ENCODE measurements at regions not wholly inside any gene's neighbourhood (a gene's known extent, or its start where the extent isn't known, plus 50 kb on each side); places are given as distances from the start of the nearest gene placed in this dataset.

DNA sequence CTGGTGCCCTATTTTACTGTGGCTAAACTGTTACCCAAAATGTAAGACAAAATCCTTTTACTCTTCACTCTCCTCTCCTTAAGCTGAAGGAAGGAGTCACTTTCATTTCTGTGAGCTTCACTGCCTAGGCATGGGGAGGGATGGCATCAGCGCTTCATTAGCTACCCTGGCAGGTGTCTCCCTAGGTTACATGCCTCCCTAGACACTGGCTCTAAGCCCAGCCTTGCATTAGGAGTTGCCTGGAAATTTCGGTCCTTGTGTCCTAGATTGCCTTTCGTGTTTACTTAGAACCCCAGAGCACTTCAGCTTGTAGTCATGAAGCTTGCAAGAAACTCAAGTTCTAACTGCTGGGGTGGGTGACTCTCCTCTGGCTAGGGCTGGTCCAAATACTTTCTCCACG, 520.5 kb upstream of the STXBP6 start:
- no peak for DNase-seq

DNA sequence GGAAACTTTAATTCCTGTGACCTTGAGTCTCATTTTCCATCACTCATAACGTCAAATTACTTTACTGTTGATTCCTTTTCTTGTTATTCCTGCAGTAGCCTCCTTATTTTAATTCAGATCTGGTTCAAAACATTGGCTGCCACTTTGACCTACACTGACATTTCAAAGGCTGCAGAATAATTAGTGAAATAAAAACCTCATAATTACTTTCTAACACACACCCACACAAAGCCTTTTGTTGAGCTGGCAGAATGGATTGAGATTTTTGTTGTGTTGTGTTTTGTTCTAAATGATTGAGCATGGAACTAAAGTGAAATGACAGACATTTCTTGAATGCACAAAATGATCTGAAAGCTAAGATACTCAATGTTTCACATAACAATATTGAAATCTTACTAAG, 507.5 kb upstream of the STXBP6 start:
- in situ Hi-C loops (cut with MboI; ENCODE audit: low pct_unique_long_range_greater_than_20kb, low sequenced_read_pairs), result no loop called here

More for the DNA sequence above, 520.5 kb upstream of the STXBP6 start:
- in situ Hi-C loops (cut with MboI; ENCODE audit: low pct_unique_long_range_greater_than_20kb, low sequenced_read_pairs), result no loop called here

DNA sequence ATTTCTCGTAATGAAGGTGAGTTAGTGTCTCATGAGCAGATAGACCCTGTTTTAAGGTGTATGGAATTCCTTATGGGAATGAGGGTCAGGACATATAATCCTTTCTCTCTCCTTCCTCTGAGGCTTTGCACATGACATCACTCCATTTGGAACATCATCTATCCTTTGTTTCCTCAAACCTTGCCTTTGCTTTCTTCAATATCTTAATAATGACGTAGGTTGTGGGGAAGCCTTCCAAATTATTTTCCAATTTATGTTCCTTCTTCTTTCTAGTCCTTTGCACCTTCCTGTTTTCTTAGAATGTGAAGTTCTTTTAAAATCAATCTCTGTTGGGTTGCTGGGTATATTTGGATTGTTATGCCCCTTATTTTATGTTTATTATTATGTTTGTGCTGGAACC, 502.9 kb upstream of the STXBP6 start:
- no peak for DNase-seq
- in situ Hi-C loops (cut with MboI; ENCODE audit: low pct_unique_long_range_greater_than_20kb, low sequenced_read_pairs), result no loop called here

More for the DNA sequence above, 507.5 kb upstream of the STXBP6 start:
- DNase-seq, result no peak

DNA sequence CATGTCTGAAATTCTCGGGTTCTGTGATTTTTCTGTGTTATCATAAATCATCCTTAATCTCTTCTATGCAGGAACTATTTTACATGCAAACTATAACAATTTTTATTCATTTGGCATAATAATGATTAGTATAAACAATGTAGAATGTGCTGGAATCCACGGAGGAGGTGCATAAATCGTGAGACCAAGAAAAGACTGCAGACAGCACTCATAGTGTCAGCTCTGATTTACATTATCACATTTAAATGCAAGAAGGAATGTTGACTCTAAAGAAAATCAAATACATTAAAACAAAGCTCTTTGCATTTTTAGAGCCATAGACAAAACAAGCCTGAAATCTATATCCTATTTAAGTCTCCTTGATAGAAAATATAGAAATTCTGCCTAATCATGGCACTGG, 501.7 kb upstream of the STXBP6 start:
- DNase-seq, result no peak
- in situ Hi-C loops (cut with MboI; ENCODE audit: low pct_unique_long_range_greater_than_20kb, low sequenced_read_pairs), result no loop called here

DNA sequence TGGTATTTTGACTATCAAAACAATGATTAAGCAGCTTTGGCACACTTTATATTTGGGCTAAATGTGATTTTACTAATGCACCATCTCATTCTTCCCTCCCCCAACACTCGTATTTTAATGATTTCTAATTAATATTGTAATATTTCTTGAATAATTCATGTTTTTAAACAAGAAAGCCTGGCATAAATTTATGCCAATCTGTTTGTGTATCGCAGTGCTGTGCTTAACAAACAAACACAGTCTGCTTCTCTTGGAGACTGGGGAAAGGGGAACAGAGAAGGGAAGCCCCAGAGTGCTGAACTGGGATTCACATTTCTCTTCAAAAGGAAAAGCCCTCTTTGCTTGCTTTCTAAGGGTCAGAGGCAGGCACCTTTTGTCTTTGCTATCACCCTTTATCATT, 496.9 kb upstream of the STXBP6 start:
- in situ Hi-C loops (cut with MboI; ENCODE audit: low pct_unique_long_range_greater_than_20kb, low sequenced_read_pairs), result no loop called here

DNA sequence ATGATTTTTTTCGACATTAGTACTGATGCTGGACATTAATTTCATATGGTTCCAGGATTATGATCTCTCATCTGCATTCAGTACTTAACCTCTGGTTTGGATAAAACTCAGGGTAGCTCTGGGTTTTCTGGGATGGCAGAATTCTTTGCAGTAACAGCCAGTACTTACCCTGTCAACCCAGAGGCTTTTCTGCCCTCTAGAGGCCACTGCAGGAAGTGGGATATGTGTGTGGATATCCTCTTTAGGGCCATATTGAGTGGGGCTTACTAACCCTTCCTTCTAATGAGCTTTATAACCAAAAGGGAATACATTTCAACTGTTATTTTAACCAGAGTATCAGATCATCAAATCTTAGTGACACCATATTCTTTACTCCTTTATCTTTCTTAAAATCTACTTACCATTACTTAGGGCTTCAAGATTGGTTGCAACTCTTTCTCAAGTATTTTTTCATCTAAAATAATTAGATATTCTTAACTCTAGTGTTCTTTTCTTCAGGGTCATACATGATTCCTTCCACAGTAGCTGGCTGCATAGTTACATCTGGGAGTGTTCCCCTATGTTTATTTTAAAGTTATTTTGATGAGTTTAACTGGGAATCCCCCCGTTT, 488.0 kb upstream of the STXBP6 start:
- in situ Hi-C loops (cut with MboI; ENCODE audit: low pct_unique_long_range_greater_than_20kb, low sequenced_read_pairs), result no loop called here
- DNase-seq, result peak; percentile 49

More for the DNA sequence above, 496.9 kb upstream of the STXBP6 start:
- DNase-seq, result no peak

DNA sequence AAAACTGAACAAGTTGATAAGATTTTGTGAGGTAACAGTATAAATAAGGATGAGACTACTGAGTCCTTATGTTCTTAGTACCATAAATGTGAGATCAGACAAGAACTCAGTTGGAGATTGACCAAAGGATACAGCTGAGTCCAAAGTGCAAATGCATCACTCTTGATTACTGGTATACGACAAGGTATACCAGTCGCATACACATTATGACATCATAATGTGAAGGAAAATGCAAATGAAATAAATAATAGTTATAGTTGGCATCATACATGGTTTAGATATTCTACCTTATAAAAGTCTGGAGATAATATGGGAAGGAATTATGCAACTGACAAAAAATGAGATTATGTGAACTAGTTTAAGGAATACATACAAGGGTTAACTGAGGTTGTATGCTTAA, 476.3 kb upstream of the STXBP6 start:
- no peak for DNase-seq
- in situ Hi-C loops (cut with MboI; ENCODE audit: low pct_unique_long_range_greater_than_20kb, low sequenced_read_pairs), result no loop called here

DNA sequence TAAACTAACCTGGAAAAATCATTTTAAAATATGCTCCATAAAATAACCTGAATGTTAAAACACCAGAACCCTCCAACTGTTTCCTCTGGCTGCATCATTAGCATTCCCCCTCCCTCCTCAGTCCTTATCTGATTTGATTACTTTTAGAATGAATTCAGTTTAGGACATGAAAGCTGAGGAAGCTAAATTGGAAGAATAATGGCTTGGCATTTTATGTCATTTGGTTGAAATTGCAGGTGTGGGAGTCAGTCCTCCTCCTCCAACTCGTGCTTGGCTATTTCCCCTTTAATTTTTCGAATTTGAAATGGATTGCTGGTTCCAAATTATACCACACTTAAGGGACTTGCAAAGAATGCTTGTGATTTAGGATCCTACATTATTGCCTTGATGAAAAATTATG, 473.0 kb upstream of the STXBP6 start:
- DNase-seq, result no peak
- in situ Hi-C loops (cut with MboI; ENCODE audit: low pct_unique_long_range_greater_than_20kb, low sequenced_read_pairs), result no loop called here

DNA sequence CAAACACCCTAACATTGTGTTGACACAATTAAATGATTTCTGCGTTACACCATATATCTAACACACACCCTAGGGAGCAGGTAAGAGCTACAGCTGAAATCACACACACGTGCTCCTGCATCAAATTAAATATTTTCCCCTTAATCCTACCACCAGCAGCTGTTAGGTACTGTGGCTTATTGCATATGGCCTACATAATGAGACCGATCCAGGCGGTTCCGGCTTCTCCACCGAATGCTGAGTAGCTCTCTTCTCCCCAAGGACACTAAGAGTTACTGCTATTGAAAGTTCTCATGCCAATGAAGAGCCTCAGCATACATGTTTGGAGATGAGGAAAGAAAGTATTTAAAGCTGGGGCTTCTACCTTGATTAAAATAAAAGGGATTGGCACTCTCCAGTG, 472.2 kb upstream of the STXBP6 start:
- no peak for DNase-seq
- in situ Hi-C loops (cut with MboI; ENCODE audit: low pct_unique_long_range_greater_than_20kb, low sequenced_read_pairs), result no loop called here

DNA sequence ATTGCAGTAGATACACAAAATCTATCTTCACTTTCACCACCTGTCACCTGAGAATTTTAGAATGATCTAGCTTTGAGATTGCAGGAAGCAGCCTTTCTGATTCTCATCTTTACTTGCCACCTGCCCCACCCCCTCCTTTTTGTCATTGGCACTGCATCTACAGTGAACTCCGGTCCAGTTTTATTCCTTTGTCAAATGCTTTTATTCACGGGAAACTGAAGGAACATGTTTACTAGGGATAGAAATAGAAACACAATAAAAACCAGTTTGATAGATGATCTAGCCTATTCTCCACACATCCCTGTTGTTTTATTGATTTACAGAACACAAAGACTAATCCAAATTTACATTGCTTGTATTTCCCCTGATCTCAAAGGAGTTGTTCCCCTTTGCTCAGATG, 471.7 kb upstream of the STXBP6 start:
- no peak for DNase-seq
- in situ Hi-C loops (cut with MboI; ENCODE audit: low pct_unique_long_range_greater_than_20kb, low sequenced_read_pairs), result no loop called here

DNA sequence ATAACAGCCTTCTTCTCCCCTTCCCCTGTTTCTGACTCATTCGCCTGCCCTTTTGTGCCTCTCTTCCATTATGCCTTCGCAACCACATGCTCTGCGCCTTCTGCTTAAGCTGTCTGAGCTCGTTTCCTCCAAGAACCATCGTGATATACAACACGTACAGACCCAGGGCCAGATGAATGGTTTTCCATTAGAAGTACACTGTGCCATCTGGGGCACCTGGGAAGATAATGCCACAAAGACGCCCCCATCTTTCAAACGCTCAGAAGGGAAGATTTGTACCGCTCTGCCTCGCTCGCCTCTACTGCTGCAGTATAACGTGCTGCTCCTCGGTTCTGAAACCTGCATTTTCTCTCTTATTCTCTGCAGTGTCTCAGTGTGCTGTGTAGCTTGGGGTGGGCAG, 470.9 kb upstream of the STXBP6 start:
- DNase-seq, result no peak
- in situ Hi-C loops (cut with MboI; ENCODE audit: low pct_unique_long_range_greater_than_20kb, low sequenced_read_pairs), result no loop called here

DNA sequence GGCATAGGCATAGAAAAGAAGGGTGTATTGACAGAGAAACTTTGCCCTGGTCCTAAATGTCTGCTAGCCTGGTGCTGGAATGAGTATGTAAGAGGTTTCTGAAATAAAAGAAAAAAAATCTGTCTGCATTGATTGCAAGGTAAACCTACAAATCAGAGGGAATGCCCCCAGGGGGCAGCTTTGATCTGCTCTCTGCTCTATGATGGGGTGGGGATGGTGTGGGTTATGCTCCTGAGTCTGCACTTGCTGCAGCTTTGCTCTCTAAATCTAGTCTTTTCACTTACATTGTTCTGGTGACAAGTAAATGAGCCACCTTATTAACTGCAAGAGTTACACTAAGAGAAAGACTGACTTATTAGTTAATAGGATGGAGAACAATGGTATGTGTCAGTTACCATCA, 468.4 kb upstream of the STXBP6 start:
- in situ Hi-C loops (cut with MboI; ENCODE audit: low pct_unique_long_range_greater_than_20kb, low sequenced_read_pairs), result no loop called here
- no peak for DNase-seq

DNA sequence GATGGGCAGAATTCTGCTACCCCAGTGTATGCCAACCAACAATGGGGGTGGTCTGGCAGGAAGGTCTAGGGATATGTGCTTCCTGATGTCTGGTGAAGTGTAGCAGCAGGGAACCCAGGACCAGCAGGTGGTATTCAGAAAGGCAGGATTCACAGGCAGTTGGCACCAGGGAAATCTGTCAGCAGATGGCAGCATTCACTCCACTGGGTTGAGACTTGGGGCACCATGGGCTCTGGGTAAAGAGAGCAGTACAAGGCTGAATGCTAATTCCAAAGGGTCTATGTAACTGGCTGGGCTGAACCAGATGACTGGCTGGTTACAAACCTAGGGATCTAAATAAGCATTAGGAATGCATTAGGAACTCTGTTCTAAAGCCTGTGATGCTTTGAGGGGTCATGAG, 466.9 kb upstream of the STXBP6 start:
- no peak for DNase-seq
- in situ Hi-C loops (cut with MboI; ENCODE audit: low pct_unique_long_range_greater_than_20kb, low sequenced_read_pairs), result no loop called here

DNA sequence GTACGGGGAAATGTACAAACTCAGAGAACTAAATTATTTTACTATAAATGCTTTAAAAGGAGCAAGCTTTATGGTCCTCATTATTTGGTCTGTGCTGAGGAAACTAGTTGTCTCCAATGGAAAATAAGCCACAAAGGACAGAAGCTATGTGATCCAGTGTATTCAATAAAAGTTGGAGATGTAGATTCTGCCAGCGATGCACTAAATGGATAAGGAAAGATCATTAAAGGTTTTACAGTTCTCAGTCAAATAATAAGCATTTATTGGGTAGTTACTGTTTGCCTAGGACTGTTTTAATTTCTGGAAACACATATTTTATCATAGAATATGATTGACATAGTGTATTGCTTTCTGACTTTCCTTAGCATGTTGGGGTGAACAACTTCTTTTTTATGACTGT, 458.9 kb upstream of the STXBP6 start:
- DNase-seq, result no peak
- in situ Hi-C loops (cut with MboI; ENCODE audit: low pct_unique_long_range_greater_than_20kb, low sequenced_read_pairs), result no loop called here

DNA sequence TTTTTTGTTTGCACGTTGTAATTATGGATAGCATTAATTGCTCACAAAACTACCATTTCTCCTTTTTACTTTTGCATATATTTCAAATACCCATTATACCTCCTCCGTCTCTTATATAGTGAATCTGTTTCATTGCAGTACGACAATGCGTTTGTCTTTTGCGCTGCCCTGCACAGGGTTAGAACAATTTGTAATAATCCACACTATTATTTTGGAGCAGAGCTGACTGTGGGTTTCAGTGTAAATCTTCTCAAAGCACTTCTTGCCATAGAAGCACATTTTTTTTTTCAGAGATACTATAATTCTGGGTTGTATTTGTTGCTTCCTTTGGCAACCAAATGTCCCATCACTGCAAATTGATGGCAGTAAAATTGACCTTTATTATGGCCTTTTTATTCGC, 451.8 kb upstream of the STXBP6 start:
- DNase-seq, result no peak
- in situ Hi-C loops (cut with MboI; ENCODE audit: low pct_unique_long_range_greater_than_20kb, low sequenced_read_pairs), result no loop called here

DNA sequence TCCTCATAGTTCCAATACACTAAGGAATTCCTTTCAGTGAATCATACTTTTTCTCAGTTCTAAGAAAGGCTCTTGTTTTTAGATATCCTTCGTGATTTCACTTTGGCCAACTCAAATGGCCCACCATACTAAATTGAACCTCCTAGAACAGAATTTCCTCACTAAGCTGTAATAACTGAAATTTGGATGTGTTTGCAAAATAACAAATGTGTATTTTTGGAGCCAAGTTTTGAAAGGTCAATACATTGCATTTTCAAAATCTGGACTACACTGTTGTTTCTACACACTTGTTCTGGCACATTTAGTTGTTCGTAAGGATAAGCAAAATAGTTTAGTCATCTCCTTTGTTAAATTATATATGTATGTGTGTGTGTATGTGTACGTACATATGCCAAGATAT, 439.0 kb upstream of the STXBP6 start:
- DNase-seq, result no peak
- in situ Hi-C loops (cut with MboI; ENCODE audit: low pct_unique_long_range_greater_than_20kb, low sequenced_read_pairs), result no loop called here

DNA sequence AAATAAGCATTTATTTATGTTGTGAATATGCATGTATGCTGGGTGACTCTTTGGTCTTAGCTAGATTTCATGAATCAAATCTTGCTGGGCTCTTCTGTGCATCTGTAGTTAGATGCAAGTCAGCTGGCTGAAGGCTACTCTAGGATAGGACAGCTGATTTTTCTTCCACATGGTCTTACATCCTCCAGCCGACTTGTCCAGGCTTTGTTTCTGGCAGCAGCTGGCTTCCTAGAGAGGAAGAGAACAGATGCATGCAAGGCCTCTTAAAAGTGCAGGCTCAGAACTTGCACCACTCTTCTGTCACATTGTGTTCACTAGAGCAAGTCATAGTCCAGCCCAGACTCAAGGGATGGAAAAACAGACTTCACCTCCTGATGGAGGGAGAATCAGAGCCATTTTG, 435.4 kb upstream of the STXBP6 start:
- DNase-seq, result no peak
- in situ Hi-C loops (cut with MboI; ENCODE audit: low pct_unique_long_range_greater_than_20kb, low sequenced_read_pairs), result no loop called here

DNA sequence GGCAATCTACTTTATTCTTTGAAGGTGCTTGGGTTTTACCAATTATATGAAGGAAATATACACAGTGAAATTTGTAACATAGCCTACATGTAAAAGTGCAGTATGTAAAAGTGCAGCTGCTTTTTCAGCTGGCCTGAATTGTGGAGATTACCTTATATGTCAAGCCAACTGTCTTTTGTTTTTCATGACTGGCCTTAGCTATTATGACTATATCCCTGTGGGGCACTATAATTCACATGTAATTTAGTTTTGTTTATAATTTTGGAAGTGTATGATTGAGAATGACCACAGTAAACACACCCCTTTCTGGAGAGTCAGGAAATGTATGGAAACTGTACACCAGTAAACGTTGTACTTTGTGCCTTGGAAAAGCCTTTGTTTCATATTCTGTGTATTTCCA, 435.0 kb upstream of the STXBP6 start:
- in situ Hi-C loops (cut with MboI; ENCODE audit: low pct_unique_long_range_greater_than_20kb, low sequenced_read_pairs), result no loop called here
- no peak for DNase-seq

DNA sequence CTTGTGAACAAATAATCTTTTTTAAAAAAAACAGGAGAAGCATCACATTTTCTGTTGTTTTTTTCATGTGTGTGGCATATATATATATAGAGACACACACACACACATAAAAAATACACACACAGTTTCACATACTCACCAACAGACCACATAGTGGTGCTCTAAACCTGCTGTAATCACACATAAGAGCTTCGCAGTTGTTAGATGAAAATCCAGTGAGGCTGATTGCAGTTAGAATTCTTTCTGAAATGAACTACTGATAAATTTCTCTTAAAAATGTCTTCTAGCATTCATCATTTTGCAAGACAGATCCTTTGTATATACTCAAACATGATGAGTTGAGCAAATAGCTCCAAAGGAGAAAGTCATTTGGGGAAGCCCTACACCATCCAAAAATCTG, 434.3 kb upstream of the STXBP6 start:
- no peak for DNase-seq
- in situ Hi-C loops (cut with MboI; ENCODE audit: low pct_unique_long_range_greater_than_20kb, low sequenced_read_pairs), result no loop called here

DNA sequence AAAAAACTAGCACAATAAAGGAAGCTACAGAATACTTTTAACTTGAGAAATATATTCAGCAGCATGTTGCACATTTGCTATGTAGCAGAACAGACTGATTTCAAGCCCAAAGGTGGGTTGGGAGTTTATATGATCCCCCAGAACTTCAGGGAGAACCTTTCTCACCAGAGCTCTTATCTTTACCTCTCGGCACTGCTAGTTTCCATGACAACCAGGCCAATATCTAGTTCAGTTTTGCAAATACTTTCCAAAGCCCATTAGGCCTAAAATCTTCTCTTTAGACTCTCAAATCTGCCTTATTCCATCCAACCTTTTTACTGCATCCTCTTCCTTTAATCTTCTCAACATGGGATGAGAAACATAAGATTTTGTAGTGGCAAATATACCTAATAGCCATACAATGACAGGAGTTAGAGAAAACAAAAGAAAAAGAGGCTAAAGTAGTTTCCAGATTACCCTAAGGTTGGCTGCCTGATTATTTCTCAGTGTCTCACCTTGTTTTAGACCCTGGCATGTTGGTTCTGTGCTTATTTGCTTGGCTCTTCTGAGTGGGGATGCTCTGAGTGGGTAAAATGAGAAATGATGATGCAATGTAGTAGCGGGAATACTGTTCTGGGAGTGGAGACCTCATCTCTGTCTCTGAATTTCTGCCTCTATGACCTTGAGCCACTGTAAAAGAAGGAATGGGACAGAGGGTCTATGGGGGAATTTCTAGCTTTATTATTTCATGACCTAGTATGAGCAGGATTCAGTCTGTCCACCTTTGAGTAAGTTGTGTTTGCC, 427.6 kb upstream of the STXBP6 start:
- in situ Hi-C loops (cut with MboI; ENCODE audit: low pct_unique_long_range_greater_than_20kb, low sequenced_read_pairs), result no loop called here
- no peak for DNase-seq

DNA sequence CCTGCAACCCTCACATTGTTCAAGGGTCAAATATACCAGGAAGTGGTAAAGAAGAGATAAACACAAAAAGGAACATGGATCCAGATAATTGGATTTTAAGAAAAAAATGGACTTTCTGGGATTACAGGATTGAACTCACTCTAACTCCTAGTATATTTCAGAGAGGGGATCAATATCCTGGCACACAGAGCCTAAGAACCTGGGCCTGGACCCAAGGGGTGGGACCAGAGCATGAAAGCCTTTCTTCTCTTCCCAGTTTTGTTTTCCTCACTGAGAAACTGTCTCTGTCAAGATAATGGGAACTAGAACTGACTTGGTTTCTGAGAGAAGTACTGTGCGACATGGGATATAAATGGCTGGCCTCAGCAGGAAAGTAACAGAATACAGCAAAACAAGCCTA, 422.8 kb upstream of the STXBP6 start:
- in situ Hi-C loops (cut with MboI; ENCODE audit: low pct_unique_long_range_greater_than_20kb, low sequenced_read_pairs), result no loop called here
- no peak for DNase-seq

Data from KBM-7 (cell line).